ENCODE measurements at regions not wholly inside any gene's neighbourhood (a gene's known extent, or its start where the extent isn't known, plus 50 kb on each side); places are given as distances from the start of the nearest gene placed in this dataset.

DNA sequence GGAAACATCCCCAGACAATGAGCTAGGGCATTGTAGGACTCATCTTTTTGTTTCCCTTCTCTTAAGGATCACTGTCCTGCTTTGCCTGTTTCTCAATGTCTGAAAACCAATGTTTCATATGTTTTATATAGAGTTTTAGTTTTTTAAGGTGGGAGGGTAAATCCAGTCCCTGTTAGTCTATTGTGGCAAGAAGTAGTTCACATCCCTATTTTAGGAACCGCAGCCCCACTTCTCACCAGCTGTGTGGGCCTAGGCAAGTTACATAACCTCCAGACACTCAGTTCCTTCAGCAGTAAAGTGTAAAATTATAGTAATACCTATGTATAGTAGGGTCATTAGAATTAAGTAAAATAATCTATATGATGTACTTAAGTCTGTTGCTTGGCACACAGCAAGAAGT lies 105.8 kb upstream of the WLS start:
- in situ Hi-C loops (cut with HindIII; ENCODE audit: low sequenced_read_pairs), result loop anchor here (25.0 kb wide), 2 partner anchors 201 to 801 kb away; no protein-coding TSS in a partner anchor

DNA sequence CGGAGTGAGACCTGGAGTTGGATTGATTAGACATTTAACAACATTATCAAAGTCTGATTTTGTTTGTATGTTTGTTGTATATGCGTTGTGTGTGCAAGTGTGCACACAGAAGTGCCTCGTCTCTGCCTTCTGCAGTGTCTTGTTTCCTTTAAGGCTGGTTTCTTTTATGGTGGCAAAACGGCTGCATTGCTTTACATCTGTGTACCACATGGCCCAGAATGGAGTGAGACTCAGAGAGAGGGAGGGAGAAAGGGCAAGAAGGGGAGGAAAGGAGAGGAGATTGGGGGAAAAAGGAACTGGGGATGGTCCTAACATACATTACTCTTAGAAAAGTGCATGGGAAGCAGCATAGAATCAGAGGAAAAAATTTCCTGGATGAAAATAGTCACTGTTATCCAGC lies 99.7 kb upstream of the WLS start:
- in situ Hi-C loops (cut with HindIII; ENCODE audit: low sequenced_read_pairs), result loop anchor here (25.0 kb wide), 2 partner anchors 195 to 795 kb away; no protein-coding TSS in a partner anchor

DNA sequence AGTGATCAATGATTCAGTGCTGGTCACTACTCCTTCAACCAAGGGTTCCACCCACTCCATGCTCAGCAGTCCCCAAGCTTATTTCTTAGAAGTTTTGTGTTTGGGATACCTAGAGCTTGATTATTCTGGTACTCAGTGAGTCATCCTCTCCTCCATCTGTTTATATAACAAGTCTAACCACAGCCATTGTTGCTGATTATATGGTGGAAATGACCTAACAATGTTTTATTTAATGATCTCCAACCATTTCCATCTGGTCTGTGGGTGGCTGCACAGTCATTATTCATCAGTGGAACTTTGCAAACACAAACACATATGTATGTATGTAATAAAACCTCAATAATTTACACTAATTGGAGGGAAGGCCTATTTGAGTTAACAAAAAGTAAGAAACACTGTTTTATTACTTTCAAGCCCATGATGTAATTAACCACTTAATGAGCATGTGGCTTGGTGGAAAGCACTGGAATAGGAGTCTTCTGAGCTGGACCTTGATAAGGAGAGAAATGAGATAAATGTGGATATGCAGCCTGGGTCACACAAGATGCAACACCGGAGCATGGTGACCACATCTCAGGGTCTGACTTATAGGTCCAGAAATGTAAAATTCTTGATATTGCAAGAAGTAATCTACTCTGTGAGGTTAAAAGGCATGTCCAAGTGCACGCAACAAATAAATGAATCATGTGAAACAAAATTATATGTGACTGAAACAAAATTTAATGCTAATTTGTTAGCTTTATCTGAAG lies 99.0 kb upstream of the WLS start:
- in situ Hi-C loops (cut with HindIII; ENCODE audit: low sequenced_read_pairs), result loop anchor here (25.0 kb wide), 2 partner anchors 194 to 794 kb away; no protein-coding TSS in a partner anchor

DNA sequence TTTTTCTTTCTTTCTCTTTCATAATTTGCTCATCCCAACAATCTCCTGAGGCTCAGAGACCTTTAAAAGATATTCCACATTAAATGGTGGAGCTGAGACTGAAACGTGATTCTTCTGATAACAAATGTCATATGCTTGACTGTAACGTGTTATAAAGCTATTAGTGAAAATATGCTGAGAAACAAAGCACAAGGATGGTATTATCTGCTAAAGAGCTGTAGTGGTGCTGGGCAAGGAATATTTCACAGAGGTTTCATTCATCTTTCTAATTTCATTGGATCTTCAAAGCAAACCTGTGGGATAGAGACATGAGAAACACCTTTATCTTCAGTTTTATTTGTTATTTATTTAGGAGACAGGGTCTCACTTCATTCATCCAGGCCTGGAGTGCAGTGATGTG lies 98.1 kb upstream of the WLS start:
- in situ Hi-C loops (cut with HindIII; ENCODE audit: low sequenced_read_pairs), result loop anchor here (25.0 kb wide), 2 partner anchors 193 to 793 kb away; no protein-coding TSS in a partner anchor

DNA sequence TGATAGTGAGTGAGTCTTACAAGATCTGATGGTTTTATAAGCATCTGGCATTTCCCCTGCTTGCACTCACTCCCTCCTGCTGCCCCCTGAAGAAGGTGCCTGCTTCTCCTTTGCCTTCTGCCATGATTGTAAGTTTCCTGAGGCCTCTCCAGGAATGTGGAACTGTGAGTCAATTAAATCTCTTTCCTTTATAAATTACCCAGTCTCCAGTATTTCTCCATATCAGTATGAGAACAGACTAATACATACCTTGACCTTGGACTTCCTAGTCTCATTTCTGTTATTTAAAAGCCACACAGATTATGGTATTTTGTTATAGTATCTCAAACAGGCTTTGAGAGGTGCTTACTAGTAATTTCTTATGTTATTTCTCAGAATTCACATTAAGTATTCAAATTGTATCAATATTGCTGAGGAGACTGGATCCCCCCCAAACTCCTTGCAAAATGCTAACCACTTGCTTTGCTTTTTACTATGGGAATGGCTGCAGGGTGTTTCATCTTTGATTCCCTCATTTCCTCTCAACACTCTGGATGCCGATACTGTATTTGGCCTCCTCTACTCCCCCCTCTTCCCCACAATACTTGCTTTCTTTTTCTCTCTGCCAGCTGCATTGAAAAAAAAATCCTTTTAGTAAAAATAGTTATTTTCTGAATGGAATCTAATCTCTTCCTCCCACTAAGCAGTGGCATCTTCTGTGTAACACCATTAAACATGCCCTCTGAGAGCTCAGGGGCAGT lies 96.9 kb upstream of the WLS start:
- in situ Hi-C loops (cut with HindIII; ENCODE audit: low sequenced_read_pairs), result loop anchor here (25.0 kb wide), 2 partner anchors 192 to 792 kb away; no protein-coding TSS in a partner anchor

DNA sequence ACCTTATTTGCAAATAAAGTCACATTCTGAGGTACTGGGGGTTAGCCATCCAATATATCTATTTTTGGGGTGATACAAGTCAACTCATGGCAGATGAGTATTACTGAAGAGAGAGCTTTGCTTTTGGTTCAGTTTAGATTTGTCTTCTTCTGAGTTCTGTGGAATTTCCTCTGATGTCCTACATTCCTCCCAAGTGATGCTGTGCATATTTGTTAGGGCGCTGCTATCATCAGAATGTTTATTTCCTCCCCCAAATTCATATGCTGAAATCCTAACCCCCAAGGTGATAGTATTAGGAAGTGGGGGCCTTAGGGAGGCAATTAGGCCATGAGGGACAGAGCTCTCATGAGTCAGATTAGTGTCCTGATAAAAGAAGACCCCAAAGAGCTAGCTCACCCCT lies 96.2 kb upstream of the WLS start:
- in situ Hi-C loops (cut with HindIII; ENCODE audit: low sequenced_read_pairs), result loop anchor here (25.0 kb wide), 2 partner anchors 191 to 791 kb away; no protein-coding TSS in a partner anchor

DNA sequence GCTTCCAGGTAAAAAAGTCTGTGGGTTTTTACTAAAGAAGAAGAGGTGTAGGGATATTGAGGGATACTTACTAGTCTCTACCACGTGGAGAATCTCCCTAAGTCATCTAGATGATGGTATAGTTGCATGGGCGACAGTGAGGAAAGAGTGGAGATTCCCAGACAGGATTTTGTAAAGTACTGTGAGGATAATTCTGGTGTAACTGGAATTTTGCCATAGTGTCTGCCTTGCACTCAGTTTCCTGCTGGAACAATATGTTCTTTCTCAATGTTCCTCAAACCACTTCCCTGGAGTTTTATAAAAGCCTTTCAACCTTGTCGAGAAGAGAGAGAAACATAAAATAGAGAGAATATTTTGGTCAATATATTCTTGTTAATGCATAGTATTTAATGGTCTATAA lies 95.1 kb upstream of the WLS start:
- in situ Hi-C loops (cut with HindIII; ENCODE audit: low sequenced_read_pairs), result loop anchor here (25.0 kb wide), 2 partner anchors 190 to 790 kb away; no protein-coding TSS in a partner anchor

DNA sequence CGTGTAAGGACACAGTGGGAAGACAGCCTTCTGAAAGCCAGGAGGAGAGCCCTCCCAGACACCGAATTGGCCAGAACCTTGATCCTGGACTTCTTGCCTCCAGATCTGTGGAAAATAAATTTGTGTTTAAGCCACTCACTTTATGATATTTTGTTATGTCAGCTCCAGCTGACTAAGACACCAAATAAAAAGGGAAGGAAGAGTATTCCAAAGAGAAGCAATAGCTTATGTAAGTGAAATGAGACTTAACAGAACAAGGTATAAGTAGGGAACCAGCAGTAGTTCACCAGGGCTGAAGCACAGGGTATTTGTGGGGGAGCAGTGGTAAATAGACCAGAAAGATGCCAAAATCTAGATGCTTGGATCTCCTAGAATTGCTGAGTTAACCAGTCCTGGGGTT lies 94.2 kb upstream of the WLS start:
- in situ Hi-C loops (cut with HindIII; ENCODE audit: low sequenced_read_pairs), result loop anchor here (25.0 kb wide), 2 partner anchors 189 to 789 kb away; no protein-coding TSS in a partner anchor

DNA sequence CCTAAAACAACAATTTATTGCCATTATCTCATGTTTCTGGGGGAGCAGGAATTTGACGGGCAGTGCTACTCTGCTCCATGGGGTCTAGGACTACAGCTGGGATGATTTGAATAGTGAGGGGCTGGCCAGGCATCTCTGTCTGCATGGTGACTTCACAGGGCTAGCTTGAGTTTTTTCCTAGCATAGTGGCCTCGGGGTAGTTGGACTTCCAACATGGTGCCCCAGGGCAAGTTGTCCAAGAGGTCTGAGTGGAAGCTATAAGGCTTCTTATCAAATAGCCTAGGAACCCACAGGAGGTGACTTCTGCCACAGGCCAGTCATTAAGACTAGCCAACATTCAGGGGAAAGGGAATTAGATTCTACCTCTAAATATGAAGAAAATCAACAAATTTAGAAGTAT lies 92.0 kb upstream of the WLS start:
- in situ Hi-C loops (cut with HindIII; ENCODE audit: low sequenced_read_pairs), result no loop called here

DNA sequence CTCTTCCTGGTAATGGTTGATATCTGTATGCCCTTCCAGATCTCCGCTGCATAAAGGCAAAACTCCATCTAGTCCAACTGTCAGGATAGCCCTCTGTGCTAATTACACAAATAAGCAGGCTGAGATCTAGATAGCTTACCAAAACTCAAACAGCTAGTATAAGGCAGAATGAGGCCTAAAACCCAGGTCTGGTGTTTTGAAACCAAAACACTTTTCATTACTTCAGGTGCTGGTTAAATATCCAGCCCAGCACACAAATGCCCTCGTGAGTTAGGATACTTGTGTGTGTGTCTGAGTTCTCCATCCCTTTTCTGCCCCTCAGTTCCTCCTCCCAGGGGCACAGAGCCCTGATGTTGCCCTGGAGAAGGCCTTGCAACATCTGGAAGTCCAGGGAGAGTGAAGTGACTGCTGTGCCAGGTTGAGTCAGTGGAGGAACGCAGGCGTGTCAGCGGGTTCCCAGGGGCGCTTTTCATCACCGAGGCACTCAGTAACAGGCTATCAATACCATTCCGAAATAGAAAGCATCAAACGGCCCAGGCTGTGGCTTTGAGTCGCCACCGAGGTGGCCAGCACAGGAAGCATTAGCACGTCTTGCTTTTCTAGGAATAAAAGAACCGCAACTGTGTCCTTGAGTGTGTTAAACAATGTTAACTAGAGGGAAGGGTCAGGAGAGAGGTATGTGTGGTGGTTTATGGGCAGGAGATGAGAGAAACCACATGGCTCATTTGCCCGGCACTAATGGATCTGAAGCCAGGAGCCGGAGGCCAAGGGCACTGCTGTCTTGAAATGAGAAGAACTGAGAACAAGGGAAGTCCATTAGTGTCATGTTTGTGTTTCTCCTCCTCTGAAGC lies 90.7 kb upstream of the WLS start:
- in situ Hi-C loops (cut with HindIII; ENCODE audit: low sequenced_read_pairs), result no loop called here

DNA sequence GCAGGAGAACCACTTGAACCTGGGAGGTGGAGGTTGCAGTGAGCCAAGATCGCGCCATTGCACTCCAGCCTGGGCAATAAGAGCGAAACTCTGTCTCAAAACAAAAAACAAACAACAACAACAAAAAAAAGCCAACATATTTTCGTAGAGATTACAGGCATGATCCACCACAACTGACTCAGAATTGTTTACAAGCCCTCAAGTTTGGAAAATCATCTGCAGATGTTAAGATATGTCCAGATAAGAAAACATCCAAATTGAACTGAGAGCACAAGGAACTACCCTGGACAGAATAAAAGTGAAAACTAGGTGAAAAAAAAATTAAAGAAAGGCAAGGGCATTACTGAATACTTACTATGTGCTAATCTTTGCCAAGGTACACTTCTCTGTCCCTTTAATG lies 89.8 kb upstream of the WLS start:
- in situ Hi-C loops (cut with HindIII; ENCODE audit: low sequenced_read_pairs), result no loop called here

DNA sequence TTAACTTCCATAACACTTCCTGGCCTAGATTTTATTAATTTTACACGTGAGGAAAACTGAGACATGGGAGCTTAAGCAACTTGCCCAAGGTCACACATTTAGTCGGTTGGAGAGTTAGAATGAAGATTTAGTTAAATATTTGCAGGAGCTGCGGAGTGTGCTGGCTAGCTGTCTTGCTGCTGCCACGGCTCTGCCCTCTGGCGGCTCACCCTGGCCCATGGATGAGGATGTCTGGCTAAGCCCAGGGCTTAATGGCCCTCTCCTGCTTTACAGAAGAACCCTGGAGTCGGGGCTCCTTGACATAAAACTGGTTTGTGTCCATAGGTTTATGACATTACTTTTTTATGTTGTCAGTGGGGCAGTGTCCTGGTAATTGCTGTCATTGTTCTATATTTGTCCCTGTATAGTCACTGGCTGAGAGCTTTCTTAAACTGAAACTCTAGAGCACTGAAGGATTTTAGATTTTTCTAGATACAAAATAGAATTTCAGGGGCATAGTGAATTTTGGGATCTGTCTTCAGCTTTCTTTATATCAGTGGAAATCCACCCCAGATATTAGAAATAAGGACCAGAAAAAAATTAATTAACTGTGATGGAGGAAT lies 88.9 kb upstream of the WLS start:
- in situ Hi-C loops (cut with HindIII; ENCODE audit: low sequenced_read_pairs), result no loop called here

DNA sequence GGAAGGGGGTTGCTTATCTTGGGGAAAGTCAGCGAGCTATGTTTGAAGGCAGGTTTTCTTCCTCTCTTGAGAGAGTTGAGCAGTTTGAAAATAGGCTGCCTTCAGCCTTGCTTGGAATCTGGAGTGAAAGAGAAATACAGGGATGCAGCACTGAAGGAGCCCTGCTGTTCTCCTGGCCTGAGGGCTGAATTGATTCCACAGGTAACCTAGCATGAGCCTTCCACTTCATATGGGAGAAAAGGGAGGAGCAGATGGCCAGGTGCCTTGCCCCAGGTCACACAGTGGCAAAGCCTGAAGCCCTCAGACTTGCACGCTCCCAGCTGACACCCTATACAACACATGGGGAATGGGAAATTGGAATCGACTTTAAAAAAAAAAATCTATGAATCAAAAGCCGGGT lies 88.0 kb upstream of the WLS start:
- in situ Hi-C loops (cut with HindIII; ENCODE audit: low sequenced_read_pairs), result no loop called here

DNA sequence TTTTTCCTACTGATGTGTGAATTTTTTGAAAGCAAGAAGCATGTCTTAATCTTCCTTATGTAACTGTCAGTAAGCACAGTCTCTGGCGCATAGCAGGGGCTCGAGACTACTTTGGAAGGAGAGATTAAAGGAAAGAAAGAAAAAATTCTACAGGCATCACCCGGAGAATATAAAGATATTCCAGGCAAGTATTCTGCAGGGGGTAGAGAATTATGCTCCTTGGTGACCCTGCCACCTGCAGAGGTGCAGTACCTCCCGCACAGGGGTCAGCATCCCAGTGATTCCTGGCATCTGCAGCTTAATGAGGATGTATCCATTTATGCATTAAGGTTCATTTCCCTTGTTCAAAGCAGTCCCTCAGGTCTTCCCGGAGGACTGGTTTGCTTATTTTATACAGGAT lies 87.6 kb upstream of the WLS start:
- in situ Hi-C loops (cut with HindIII; ENCODE audit: low sequenced_read_pairs), result no loop called here

DNA sequence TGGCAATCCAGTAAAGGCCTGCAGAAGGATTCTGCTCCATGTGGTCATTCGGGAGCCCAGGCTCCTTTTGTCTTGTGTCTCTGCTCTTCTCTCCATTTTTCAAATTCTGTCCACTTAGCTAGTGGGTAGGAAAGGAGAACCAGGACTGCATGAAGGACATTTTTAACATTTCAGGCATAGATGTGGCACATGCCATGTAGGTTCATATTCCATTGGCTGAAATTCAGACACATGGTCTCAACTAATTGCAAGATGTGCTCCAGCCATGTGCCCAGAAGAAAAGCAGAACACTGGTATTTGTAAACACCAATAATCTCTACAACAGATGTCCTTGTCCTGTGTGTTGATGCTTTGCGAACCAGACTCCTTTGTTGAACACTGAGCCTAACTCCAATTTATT lies 85.2 kb upstream of the WLS start:
- in situ Hi-C loops (cut with HindIII; ENCODE audit: low sequenced_read_pairs), result no loop called here

DNA sequence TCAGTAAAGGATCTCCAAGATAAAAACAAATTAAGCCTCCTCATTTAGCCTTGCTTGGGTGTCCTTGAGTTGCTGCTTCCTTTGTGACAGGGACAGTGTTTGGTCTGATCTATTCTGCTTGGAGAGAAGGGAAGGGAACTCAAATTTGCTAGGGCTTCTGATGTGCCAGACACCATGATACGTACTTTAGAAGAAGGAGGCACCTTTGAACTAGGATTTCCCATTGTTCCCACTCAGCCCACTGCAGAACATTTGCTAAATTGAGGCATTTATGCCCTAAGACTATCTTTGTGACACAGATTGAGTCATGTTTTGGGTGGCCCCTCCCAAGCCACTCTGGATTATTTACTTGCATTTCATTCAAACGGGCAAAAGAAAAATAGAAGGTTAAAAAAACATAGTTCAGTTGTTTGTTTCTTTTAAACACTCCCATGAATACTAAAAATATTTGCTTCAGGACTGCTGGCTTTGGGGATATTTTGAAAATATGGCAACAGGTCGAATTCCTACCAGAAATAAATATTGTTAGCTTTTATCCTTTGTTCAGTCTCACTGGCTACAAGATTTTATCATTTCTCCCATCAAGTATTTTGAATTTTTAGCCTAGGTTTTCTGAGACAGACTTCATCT lies 81.9 kb upstream of the WLS start:
- in situ Hi-C loops (cut with HindIII; ENCODE audit: low sequenced_read_pairs), result no loop called here

DNA sequence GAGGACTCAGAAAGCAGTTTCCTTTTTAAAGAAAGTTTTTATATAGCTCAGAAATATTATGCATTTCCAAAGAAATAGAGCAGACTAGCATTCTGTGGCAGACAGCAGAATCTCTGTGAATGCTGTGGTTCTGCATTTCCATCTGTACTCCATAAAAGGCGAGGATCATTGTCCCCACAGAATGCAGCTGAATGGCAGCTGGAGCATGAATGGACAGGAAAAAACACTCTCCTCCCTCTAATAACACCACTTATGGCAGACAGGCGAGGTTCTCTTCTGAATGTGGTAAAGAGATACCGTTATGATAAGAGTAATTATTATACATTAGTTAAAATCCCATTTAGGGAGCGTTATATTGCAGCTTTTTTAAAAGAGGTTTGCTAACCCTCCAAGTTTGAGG lies 81.4 kb upstream of the WLS start:
- in situ Hi-C loops (cut with HindIII; ENCODE audit: low sequenced_read_pairs), result no loop called here

DNA sequence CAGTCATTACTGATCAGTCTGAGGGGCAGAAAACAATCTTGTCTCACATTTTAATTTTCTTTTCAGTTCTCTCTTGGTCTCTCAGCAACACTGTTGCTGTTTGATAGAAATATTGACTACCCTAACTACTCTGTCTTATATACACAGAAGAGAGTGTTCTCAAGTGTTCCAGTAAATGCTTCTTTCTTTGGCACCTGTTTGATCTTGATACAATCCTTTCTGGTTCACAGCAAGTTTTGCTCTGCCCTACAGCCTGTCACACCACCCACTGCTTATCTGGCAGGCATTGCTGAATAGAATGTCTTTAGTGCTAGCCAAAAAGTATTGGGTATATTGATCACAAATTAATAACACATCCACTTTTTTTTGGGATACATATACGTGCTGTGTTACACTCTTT lies 75.7 kb upstream of the WLS start:
- in situ Hi-C loops (cut with HindIII; ENCODE audit: low sequenced_read_pairs), result no loop called here

DNA sequence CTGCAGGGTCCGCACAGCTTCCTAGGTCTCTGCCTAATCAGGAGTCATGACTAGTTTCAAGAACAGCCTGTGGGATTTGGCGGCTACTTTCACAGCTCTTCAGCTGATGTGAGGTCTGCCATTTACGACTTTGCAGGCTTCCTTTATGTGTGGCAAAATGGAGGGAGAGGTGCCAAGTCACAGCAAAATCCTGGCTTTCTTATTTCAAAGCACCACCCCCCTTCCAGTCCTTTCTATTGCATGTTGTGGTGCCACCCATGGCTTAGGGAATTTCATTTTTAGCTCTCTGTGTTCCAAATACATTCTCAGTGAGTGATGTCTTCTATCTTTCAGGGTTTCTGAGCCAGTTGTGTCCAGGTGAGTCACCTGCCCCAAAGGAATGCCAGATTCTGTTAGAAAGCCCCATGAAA lies 75.1 kb upstream of the WLS start:
- in situ Hi-C loops (cut with HindIII; ENCODE audit: low sequenced_read_pairs), result no loop called here

DNA sequence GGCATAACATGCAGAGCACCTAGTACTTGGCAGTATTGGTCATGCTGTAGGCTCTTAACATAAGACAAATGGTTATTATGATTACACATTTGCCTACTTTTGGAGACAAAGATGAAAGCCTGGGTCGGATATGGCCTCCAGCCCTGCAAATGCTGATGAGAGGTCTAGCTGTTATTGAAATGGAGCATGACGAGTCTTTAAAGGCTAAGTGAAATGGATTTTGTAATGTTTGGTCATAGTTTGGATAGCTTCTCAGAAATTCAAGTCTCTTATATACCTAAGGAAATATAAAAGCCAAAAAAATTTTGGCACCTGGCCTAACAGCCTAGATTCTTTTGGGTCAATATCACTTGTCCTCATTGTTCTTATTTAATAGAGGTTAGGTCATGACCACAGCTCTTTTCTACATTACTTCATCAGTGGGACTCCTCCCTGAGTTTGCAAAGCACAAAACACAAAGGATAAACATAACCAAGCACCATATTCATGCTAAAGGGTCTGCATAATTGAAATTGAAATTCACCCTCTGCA lies 69.2 kb upstream of the WLS start:
- in situ Hi-C loops (cut with HindIII; ENCODE audit: low sequenced_read_pairs), result loop anchor here (5.0 kb wide), 1 partner anchor 79 kb away; no protein-coding TSS in a partner anchor

All from endothelial cell of hepatic sinusoid (primary cell).